ENCODE measurements at regions not wholly inside any gene's neighbourhood (a gene's known extent, or its start where the extent isn't known, plus 50 kb on each side); places are given as distances from the start of the nearest gene placed in this dataset.

GRCh38 chr10:130727766-130728490 lies 583.6 kb downstream of the TCERG1L start:
- Mint-ChIP-seq H3K36me3 (no peaks in the 10 kb centered on the region), H3K27ac (no peak overlapping the region), H3K4me3 (no peak overlapping the region), H3K9me3 (peaks cover 0 to 4% (median 0%) of the 10 kb centered on the region in 11 donors), H3K27me3 (peaks cover 0 to 14% (median 4%) of the 10 kb centered on the region in 5 donors), H3K4me1 (no peaks in the 10 kb centered on the region)
- intact Hi-C loops (cut with micrococcal nuclease) = no loop called here
- no peak overlapping the region for H3K4me3 ChIP-seq (ENCODE audit: low read length)
- no peak overlapping the region for H3K27ac ChIP-seq (ENCODE audit: low read depth, low read length)
- POLR2A ChIA-PET = no interaction called here
- H3K4me1 ChIP-seq (ENCODE audit: control insufficient read depth in 2 of 2, insufficient read depth in 2 of 2, low read length in 2 of 2) = no peaks in the 10 kb centered on the region
- H3K27me3 ChIP-seq (ENCODE audit: control insufficient read depth in 2 of 2, insufficient read depth in 2 of 2, low read length in 2 of 2) = no peaks in the 10 kb centered on the region
- CTCF ChIA-PET = no interaction called here
- no peak for DNase-seq
- no peaks in the 10 kb centered on the region for H3K9me3 ChIP-seq (ENCODE audit: control insufficient read depth in 2 of 3, low read length in 3 of 3)
- H3K36me3 ChIP-seq (ENCODE audit: control insufficient read depth in 2 of 3, insufficient read depth in 3 of 3, low read length in 3 of 3) = no peaks in the 10 kb centered on the region
- no peak for ATAC-seq

DNA sequence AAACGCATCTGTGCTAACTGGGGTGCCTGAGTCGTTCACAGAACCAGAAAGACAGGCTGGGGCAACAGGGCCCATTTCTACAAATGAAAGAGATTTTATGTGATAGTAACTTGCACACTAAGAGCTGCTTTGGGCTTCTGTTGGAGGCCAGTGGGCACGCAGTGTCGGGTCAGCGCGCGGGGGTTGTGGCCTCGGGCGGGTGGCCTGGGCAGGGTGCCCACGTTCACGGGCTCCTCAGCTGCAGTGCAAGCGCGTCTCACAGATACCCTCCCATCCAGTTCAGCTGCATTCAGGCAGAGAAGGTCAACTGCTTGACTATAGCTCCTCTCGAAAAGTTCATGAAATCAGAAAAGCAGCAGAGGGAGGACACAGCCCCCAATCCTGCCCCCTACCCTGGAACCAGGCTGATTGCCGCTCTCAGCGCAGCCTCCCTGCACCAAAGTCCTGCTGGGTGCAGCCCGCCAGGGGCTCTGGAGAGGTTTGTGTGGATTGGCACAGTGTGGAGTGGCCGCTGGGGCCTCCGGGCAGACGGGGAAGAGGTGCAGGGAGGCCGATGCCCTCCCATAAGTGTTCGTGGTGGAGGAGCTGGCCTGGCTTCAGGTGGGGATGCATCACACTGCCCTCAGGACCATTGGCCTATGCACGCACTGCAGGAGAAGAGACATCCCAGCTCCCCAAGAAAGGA lies 582.8 kb downstream of the TCERG1L start:
- Mint-ChIP-seq H3K27ac (no peak overlapping the region), H3K27me3 (peaks cover 0 to 14% (median 4%) of the 10 kb centered on the region in 5 donors), H3K36me3 (no peaks in the 10 kb centered on the region), H3K4me3 (no peak overlapping the region), H3K9me3 (peaks cover 0 to 4% (median 0%) of the 10 kb centered on the region in 11 donors), H3K4me1 (no peaks in the 10 kb centered on the region)
- intact Hi-C loops (cut with micrococcal nuclease) = no loop called here
- Histone ChIP-seq H3K27ac (ENCODE audit: low read depth, low read length) (no peak overlapping the region), H3K36me3 (ENCODE audit: control insufficient read depth in 2 of 3, insufficient read depth in 3 of 3, low read length in 3 of 3) (no peaks in the 10 kb centered on the region), H3K4me1 (ENCODE audit: control insufficient read depth in 2 of 2, insufficient read depth in 2 of 2, low read length in 2 of 2) (no peaks in the 10 kb centered on the region), H3K9me3 (ENCODE audit: control insufficient read depth in 2 of 3, low read length in 3 of 3) (no peaks in the 10 kb centered on the region), H3K4me3 (ENCODE audit: low read length) (no peak overlapping the region), H3K27me3 (ENCODE audit: control insufficient read depth in 2 of 2, insufficient read depth in 2 of 2, low read length in 2 of 2) (no peaks in the 10 kb centered on the region)
- ATAC-seq (no peak), DNase-seq (no peak)
- POLR2A ChIA-PET = no interaction called here
- CTCF ChIA-PET = no interaction called here

DNA sequence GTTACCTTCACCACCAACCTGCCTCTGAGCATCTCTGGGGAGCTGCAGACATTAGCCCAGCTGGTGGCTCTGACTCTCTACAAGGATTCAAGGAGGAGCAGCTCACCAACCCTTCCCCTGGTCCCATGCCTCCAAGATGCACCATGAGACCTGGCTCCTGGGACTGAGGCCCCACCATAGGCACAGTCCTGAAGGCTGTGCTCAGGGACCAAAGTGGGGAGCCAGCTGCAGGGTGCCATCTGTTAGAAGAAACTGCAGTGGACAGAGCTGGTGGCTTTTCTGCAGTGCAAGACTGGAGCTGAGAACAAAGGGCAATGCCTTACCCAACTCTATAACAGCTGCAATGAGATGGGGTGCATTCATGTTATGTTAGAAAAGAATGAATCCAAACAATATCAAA lies 581.6 kb downstream of the TCERG1L start:
- intact Hi-C loops (cut with micrococcal nuclease) = no loop called here

GRCh38 chr10:130737186-130737585 lies 574.3 kb downstream of the TCERG1L start:
- Mint-ChIP-seq H3K27me3 (peaks cover 0 to 16% (median 6%) of the 10 kb centered on the region in 5 donors), H3K9me3 (peaks cover 0 to 20% (median 4%) of the 10 kb centered on the region in 11 donors)
- POLR2A ChIA-PET = no interaction called here

More for the DNA sequence above, 581.6 kb downstream of the TCERG1L start:
- H3K9me3 ChIP-seq (ENCODE audit: control insufficient read depth in 2 of 3, low read length in 3 of 3) = no peaks in the 10 kb centered on the region
- H3K27me3 ChIP-seq (ENCODE audit: control insufficient read depth in 2 of 2, insufficient read depth in 2 of 2, low read length in 2 of 2) = no peaks in the 10 kb centered on the region
- no peaks in the 10 kb centered on the region for H3K36me3 ChIP-seq (ENCODE audit: control insufficient read depth in 2 of 3, insufficient read depth in 3 of 3, low read length in 3 of 3)
- H3K4me1 ChIP-seq (ENCODE audit: control insufficient read depth in 2 of 2, insufficient read depth in 2 of 2, low read length in 2 of 2) = no peaks in the 10 kb centered on the region
- ATAC-seq (no peak), DNase-seq (no peak)
- CTCF ChIA-PET = no interaction called here
- POLR2A ChIA-PET = no interaction called here
- Mint-ChIP-seq H3K9me3 (peaks cover 0 to 7% (median 0%) of the 10 kb centered on the region in 11 donors), H3K4me3 (no peak overlapping the region), H3K4me1 (no peaks in the 10 kb centered on the region), H3K36me3 (no peaks in the 10 kb centered on the region), H3K27ac (no peak overlapping the region), H3K27me3 (peaks cover 0 to 23% (median 4%) of the 10 kb centered on the region in 5 donors)
- H3K27ac ChIP-seq (ENCODE audit: low read depth, low read length) = no peak overlapping the region
- H3K4me3 ChIP-seq (ENCODE audit: low read length) = no peak overlapping the region

GRCh38 chr10:130737621-130738020 lies 573.9 kb downstream of the TCERG1L start:
- CTCF ChIA-PET = no interaction called here
- no peak overlapping the region for H3K4me3 ChIP-seq (ENCODE audit: low read length)
- Mint-ChIP-seq H3K27ac (no peak overlapping the region), H3K4me1 (peaks cover 0 to 2% (median 0%) of the 10 kb centered on the region in 7 donors), H3K9me3 (peaks cover 0 to 19% (median 4%) of the 10 kb centered on the region in 11 donors), H3K27me3 (peaks cover 0 to 16% (median 6%) of the 10 kb centered on the region in 5 donors), H3K4me3 (no peak overlapping the region), H3K36me3 (no peaks in the 10 kb centered on the region)
- H3K36me3 ChIP-seq (ENCODE audit: control insufficient read depth in 2 of 3, insufficient read depth in 3 of 3, low read length in 3 of 3) = no peaks in the 10 kb centered on the region
- no peaks in the 10 kb centered on the region for H3K9me3 ChIP-seq (ENCODE audit: control insufficient read depth in 2 of 3, low read length in 3 of 3)
- ATAC-seq (no peak), DNase-seq (no peak)
- POLR2A ChIA-PET = no interaction called here
- intact Hi-C loops (cut with micrococcal nuclease) = no loop called here
- H3K27ac ChIP-seq (ENCODE audit: low read depth, low read length) = no peak overlapping the region
- no peaks in the 10 kb centered on the region for H3K4me1 ChIP-seq (ENCODE audit: control insufficient read depth in 2 of 2, insufficient read depth in 2 of 2, low read length in 2 of 2)
- no peaks in the 10 kb centered on the region for H3K27me3 ChIP-seq (ENCODE audit: control insufficient read depth in 2 of 2, insufficient read depth in 2 of 2, low read length in 2 of 2)

More at GRCh38 chr10:130737186-130737585, 574.3 kb downstream of the TCERG1L start:
- no peak overlapping the region for H3K4me3 Mint-ChIP-seq
- no peak overlapping the region for H3K27ac Mint-ChIP-seq
- Histone ChIP-seq H3K36me3 (ENCODE audit: control insufficient read depth in 2 of 3, insufficient read depth in 3 of 3, low read length in 3 of 3) (no peaks in the 10 kb centered on the region), H3K27ac (ENCODE audit: low read depth, low read length) (no peak overlapping the region), H3K27me3 (ENCODE audit: control insufficient read depth in 2 of 2, insufficient read depth in 2 of 2, low read length in 2 of 2) (no peaks in the 10 kb centered on the region), H3K4me3 (ENCODE audit: low read length) (no peak overlapping the region), H3K9me3 (ENCODE audit: control insufficient read depth in 2 of 3, low read length in 3 of 3) (no peaks in the 10 kb centered on the region), H3K4me1 (ENCODE audit: control insufficient read depth in 2 of 2, insufficient read depth in 2 of 2, low read length in 2 of 2) (no peaks in the 10 kb centered on the region)
- intact Hi-C loops (cut with micrococcal nuclease) = no loop called here
- ATAC-seq (no peak), DNase-seq (no peak)
- CTCF ChIA-PET = no interaction called here
- no peaks in the 10 kb centered on the region for H3K36me3 Mint-ChIP-seq
- peaks cover 0 to 2% (median 0%) of the 10 kb centered on the region in 7 donors for H3K4me1 Mint-ChIP-seq

DNA sequence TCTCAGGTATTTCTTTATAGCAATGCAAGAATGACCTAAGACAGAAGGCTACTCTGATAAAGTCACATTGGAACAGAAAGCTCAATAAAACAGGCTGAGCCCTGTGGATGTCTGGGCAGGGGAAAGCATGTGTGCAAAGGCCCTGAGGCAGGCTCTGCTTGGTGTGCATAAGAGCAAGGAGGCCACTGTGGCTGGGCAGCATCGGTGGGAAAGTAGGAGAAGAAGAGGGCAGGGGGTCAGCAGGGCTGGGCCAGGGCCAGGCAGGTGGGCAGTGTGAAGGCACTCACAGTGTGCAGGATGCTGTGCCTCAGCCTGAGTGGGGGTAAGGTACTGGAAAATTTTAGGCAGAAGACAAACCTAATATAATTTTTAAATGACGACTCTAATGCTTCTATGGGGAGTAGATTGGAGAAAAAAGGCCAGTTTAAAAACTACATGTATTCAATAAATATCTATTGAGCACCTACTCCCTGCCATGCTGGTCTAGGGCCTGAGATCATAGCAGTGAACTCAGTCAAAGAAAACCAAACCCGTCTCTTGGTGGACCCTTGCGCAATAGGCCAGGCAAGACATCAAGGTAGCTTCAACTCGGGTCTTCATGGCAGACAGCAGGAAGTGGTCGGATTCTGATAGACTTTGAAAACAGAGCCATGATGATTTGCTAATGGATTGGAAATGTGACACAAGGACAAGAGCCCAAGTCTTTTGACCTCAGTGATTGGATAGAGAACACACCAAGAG lies 572.3 kb downstream of the TCERG1L start:
- Histone ChIP-seq H3K9me3 (ENCODE audit: control insufficient read depth in 2 of 3, low read length in 3 of 3) (no peaks in the 10 kb centered on the region), H3K4me3 (ENCODE audit: low read length) (no peak overlapping the region), H3K27me3 (ENCODE audit: control insufficient read depth in 2 of 2, insufficient read depth in 2 of 2, low read length in 2 of 2) (no peaks in the 10 kb centered on the region), H3K27ac (ENCODE audit: low read depth, low read length) (no peak overlapping the region), H3K4me1 (ENCODE audit: control insufficient read depth in 2 of 2, insufficient read depth in 2 of 2, low read length in 2 of 2) (no peaks in the 10 kb centered on the region), H3K36me3 (ENCODE audit: control insufficient read depth in 2 of 3, insufficient read depth in 3 of 3, low read length in 3 of 3) (no peaks in the 10 kb centered on the region)
- ChIA-PET CTCF (no interaction called here), POLR2A (no interaction called here)
- peaks cover 0 to 17% (median 4%) of the 10 kb centered on the region in 11 donors for H3K9me3 Mint-ChIP-seq
- no peak for ATAC-seq
- no peak overlapping the region for H3K4me3 Mint-ChIP-seq
- peaks cover 0 to 2% (median 0%) of the 10 kb centered on the region in 7 donors for H3K4me1 Mint-ChIP-seq
- peaks cover 0 to 12% (median 5%) of the 10 kb centered on the region in 5 donors for H3K27me3 Mint-ChIP-seq
- H3K27ac Mint-ChIP-seq = no peak overlapping the region
- no peak for DNase-seq
- intact Hi-C loops (cut with micrococcal nuclease) = no loop called here
- no peaks in the 10 kb centered on the region for H3K36me3 Mint-ChIP-seq
